HG03571 (cell line): ENCODE measurements at regions not wholly inside any gene's neighbourhood (a gene's known extent, or its start where the extent isn't known, plus 50 kb on each side); places are given as distances from the start of the nearest gene placed in this dataset.
"Not testable (repeated sequence)": the region's sequence is repeated elsewhere in the genome, so short reads cannot be mapped to it uniquely, and the experiment has no call there.

ENCODE experiments used
- ATAC-seq: cut with Tn5 transposase; IDR thresholded peaks from one replicate; pipeline ENCODE4 v1.9.1; 2021; ENCODE audit not compliant: unreplicated experiment

DNA sequence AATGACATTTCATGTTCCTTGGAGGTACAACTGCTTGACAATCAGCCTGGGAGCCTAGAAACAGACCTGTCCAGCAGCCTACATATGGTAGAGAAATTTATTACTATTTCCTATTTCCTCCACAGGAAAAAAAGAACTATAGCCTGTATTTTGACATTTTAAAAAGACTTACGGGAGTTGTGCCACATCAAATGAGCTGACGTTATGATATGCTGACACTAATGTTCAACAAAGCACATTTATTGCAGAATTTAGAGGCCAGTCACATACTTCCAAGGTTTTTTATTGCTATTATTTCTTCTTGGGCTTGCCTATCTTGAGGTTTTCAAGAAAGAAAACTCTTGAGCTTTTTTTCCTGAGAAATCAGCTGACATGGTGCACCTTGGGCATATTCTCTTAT is 305.3 kb downstream of the LRIG3 start:
- no peak for ATAC-seq

DNA sequence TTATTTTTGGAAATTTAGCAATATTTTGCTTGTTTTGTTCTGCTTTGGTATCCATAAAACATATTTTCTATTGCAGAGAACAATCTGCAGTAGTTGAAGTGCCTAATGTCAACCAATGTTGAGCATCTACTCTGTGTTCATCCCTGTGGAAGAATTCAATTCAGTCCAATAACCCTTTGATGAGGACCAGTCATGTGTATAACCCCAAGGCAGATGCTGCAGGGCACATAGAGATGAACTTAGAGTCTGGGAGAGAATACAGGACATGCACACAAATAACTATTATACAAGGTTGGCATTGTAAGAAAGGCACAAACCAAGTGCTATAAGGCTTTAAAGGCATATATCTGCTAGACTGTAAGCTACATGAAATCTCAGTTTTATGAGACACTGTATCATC is 304.7 kb downstream of the LRIG3 start:
- ATAC-seq = no peak

DNA sequence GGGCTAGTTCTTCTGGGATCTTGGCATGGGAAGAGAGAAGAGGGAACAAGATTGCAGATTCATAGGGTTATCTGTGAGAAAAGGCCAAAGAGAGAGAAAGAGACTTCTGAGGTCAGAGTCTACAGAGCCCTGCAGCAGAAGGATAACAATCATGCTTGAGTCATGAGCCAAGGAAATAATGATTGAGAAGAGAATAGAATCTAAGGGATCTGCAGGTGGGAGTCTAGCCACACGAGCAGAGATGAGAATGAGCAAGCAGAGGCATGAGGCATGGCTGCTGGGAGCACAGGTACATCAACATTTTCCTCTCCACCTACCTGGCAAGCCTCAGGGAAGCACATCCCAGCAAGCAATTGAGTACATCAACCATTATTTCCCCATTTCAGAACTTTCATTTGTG is 303.7 kb downstream of the LRIG3 start:
- no peak for ATAC-seq

DNA sequence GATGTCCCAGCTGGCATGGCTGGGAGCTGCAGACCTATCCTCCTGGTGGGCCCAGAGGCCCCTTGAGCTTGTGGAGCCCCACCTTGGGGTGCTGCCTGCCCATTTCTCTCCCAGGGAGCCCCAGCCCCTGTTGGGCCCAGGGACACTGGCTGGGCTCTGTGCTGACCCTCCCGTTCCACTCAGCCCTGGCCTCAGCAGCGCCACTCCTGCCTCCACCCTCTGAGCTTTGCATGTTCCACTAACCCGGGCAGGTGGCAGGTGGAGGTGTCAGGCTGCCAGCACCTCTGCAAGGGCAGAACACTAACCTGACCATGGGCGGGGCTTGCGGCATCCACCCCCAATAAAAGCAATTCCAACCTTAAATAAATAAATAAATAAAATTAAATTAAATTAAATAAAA is 299.2 kb downstream of the LRIG3 start:
- ATAC-seq = no peak

DNA sequence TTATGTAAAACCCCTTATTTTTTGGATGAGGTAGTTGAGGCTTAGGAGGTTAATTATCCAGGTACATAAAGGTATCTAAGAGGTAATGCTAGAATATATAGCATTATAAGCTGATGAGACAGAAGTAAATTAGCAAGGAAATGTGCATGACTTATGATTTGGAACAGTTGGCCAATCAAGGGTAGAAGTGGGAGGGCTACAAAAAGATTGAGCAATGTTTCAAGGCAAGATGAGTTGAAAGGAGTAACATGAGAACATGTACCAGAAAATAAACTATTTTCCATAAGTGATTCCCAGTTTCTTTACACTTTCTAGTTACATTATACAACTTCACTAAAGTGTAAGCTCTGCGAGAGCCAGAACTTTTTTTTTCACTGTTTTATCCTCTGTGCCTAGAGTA is 290.9 kb downstream of the LRIG3 start:
- no peak for ATAC-seq

GRCh38 chr12:58633479-58633878 is 286.8 kb downstream of the LRIG3 start:
- no peak for ATAC-seq

DNA sequence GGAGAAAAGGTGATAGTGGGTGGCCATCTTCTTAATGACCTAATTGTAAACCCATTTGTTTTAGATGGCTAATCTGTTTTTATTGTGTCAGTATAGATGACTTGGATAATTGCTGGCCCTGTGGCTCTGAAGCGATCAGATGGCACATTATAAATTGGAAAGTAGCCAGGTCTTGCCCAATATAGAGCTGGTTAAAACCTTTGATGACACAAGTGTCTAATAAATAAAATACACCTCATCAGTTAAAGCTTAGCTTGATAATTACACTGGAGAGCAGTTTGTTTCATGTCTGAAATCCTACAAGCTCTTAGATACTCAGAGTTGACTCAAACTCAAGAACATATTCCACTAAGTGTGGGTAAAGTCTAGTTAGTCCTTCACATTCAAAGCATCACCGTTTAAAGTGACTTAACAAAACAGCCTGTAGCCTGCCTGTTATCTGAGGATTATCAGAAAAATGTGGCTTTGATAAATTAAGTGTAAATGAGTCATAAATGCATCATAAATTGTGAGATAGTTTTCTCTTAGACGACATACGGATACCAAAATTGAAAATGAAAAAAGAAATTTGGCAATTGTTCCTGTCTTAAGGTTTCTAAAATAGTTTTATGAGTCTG is 280.9 kb downstream of the LRIG3 start:
- ATAC-seq = no peak

GRCh38 chr12:58640314-58640713 is 280.0 kb downstream of the LRIG3 start:
- no peak for ATAC-seq

DNA sequence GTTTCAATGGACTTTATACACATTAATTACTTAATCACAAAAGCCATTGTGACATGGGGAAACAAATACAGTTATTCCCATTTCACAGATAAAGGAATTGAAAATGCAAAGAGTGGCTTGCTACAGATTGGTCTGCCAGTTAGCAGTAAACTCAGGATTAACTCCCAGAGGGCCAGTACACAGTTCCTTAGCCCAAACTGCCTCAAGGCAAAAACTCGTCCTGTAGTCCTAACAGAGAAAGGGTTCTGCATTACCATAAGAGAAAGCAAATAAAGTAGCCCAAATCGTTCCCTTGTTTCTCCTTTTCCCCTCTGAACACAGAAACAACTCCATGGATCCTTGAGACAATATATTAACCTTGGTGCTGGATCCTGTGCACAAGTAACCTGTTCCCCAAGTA is 274.4 kb downstream of the LRIG3 start:
- no peak for ATAC-seq

- no peak for ATAC-seq
Measured at GRCh38 chr12:58647495-58647894, 272.8 kb downstream of the LRIG3 start.

DNA sequence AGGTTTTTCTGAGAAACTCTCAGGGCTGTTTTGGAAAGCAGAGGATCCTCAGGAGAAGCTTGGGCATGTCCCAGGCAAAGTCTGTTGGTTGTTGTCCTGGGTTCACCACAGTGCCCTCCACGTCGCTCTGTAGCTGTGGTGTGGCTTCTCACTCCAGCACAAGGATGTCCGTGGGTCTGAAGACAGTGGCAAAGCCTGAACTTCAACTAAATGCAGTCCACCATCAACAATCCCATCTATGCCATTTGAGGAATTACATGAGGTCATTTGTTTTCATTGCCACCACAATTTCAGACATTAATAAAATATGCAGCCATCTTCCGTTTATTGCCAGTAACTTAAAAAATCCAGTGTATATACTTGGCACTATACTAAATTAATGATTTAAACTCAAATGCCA is 272.1 kb downstream of the LRIG3 start:
- ATAC-seq = no peak

DNA sequence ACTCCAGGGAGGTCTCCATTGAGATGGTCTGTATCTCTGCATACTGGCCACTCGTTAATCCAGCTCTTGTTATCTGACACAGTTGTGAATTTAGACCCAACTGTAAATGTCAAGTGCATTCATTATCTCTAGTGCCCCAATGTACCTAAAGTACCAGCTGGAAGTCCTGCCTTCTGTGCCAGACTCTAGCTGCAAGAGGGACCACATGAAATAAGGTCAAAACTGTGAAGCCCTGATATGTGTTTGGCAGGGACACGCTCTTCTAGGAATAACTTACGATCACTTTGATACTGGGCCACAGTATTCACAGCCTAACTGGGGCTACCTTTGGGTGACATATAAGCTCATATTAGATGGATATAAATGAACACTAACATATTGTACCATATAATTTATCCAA is 268.5 kb downstream of the LRIG3 start:
- no peak for ATAC-seq

DNA sequence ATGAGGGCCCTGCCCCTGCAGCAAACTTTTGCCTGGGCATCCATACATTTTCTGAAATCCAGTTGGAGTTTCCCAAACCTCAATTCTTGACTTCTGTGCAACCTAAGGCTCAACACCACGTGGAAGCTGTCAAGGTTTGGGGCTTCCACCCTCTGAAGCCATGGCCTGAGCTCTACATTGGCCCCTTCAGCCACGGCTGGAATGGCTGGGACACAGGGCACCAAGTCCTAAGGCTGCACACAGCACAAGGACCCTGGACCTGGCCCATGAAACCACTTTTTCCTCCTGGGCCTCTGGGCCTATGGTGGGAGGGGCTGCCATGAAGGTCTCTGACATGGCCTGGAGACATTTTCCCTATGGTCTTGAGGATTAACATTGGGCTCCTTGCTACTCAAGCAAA is 266.3 kb downstream of the LRIG3 start:
- ATAC-seq = no peak

- ATAC-seq = no peak
Measured at GRCh38 chr12:58655375-58655774, 264.9 kb downstream of the LRIG3 start.

DNA sequence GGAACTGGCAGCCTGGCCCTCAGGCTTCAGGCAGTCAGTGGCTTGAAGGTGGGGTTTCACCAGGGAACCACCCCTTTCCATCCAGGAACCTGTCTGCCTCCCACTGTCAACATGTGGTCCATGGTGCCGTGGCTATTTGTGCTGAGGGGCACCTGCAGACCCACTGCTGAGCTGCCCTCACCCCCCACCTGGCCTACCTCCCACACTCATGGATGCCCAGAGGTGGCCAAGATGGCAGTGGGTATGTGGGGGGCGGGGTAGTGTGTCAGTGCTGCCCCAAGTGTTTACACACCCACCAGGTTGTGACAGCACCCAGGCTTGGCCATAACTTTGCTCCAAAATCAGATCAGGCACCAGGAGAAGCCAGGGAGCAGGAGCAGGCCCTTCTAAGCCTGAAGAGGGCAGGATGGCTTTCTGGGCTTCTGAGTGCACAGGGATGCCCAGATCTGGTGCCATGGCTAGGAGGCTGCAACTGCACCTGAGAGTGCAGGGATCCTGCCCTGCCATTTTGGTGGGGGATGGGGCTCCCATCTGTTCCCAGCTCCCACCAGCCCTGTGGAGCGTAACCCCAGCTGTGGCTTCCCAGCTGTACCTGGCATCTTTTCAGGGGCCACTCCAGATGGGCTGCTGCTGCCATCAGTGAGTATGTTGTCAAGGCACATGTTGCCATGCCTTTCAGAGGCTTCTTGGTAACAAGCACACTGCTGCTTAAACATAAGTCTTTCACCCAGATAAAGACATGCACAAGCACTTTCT is 263.9 kb downstream of the LRIG3 start:
- no peak for ATAC-seq

DNA sequence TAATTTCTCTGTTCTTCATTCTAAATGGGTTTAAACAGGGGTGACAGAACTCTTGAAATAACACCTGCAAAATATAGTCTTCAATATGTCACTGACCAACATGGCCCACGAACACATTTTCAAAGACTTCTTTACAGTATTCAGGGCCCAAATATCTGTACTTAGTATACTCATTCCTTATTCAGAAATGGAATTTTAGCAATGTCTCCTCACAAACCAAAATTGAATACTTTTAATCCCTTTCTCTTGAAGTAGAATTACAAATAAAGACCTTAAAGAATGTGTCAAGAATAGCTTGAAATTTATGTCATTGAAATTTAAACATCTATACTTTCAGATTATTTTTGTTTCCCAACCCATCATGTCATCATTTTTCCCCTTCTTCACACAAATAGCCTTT is 263.1 kb downstream of the LRIG3 start:
- no peak for ATAC-seq

DNA sequence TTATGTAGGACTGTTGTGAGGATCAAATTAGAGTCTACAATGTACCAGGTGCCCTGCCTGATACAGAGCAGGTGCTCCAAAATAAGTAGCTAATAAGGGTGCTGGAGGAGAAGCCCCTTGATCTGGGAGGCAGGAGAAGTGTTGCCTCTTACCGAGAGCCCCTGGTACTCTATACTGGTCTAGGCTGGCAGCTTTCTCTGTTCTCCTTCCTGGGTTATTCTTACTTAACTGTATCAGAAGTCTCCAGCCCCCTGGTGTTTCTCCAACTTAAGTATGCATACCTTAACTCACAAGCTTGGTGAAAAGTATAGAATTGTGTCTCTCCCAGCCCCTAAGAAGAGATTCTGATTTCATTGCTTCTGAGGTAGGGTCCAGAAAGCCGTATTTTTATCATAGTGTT is 254.9 kb downstream of the LRIG3 start:
- no peak for ATAC-seq

GRCh38 chr12:58668233-58668632 is 252.1 kb downstream of the LRIG3 start:
- no peak for ATAC-seq

DNA sequence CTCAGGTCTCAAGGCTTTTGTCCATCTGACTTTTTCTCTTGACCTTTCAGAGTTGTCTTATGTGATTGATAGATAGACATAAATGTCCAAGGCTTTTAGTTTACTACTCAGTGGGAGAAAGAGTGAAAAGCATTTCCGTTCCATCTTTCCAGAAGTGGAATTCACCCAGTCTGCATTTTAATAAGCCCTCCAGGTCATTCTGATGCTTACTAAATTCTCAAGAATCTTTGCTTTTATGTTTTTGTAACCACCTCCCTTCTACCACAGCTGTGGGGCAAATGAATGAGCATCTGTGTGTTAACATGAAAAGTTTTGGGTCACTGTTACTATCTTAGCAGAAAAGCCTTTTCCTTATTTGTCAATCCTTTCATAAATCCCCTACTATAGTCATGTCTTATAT is 251.4 kb downstream of the LRIG3 start:
- ATAC-seq = no peak

DNA sequence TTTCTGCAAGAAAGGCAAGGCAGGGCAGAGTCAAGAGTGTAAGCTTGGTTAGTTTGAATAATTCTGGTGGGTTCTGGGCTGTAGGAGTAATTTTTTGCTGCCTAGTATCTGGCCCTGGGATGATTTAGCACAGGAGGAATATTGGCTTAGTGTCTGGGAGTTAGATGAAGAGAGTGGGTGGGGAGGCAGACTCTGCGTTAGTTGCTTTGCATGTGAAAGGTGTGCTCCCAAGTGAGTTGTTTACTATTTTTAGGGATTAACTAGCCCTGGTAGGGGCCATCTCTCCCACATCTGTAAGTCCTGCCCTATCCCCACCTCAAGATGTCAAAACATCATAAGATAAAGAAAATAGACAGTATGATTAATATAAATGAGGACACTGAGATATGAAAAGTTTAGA is 249.7 kb downstream of the LRIG3 start:
- ATAC-seq = no peak

DNA sequence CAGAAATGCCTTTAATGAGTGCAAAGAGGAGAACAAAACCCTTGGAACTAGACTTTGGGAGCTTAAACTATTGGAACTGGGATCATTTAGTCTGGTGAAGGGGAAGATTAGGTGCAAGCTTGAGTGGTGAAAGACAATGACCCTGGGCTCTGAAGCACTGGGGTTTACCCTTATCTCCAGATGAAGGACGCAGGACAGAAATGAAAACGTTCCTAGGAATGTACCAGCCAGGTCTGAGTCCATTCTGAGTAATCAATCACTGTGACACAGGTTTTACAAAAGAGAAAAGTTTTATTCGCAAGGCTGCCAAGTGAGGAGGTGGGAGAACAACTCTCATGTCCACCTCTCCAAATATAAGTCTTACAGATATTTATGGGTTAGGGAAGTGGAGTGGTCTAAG is 249.1 kb downstream of the LRIG3 start:
- no peak for ATAC-seq

DNA sequence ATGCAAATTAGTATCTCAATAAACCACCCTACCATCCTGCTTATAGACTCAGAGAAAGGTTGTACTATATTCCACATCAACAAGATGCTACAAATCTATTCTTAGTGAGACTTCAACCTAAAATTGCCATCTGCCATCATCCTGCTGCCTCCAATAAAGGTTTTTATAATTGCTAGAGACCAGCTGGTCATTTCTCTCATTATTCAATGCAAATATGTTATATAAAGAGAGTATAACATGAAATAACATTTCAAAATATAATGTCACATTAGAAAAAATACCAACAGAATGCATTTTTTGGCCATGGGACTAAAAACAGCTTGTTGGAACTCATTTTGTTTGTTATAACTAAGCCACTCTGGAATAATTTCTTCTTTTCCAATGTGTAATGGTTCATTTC is 247.3 kb downstream of the LRIG3 start:
- ATAC-seq = no peak

- not testable (repeated sequence) for ATAC-seq
Measured at GRCh38 chr12:58677833-58678232, 242.5 kb downstream of the LRIG3 start.
